ENCODE measurements at regions not wholly inside any gene's neighbourhood (a gene's known extent, or its start where the extent isn't known, plus 50 kb on each side); places are given as distances from the start of the nearest gene placed in this dataset.
"Not testable (repeated sequence)": the region's sequence is repeated elsewhere in the genome, so short reads cannot be mapped to it uniquely, and the experiment has no call there.

GRCh38 chr12:61137677-61138414 lies 1122.4 kb upstream of the USP15 start:
- DNase-seq, result no peak

GRCh38 chr12:61138415-61138759 lies 1121.8 kb upstream of the USP15 start:
- no peak for DNase-seq

DNA sequence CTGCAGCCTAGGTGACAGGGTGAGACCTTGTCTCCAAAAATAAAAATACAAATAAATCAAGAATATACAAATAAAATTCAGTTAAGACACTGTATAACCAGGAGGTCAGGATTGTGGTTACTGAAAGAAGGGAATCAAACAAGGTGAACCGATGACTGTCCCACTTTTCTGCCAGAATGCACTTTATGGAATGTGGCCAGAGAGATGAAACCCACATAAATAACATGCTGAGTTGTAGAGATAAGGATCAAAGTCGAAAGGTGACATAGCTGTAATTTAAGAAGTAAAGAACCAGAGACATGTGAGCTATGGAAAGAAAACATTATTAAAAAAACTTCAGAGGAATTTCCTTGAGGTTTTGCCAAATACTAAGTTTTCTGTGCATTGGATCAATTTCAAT lies 1098.2 kb upstream of the USP15 start:
- no peak for DNase-seq

- no peak for DNase-seq
These were observed 1071.2 kb upstream of the USP15 start for GRCh38 chr12:61188801-61189595.

DNA sequence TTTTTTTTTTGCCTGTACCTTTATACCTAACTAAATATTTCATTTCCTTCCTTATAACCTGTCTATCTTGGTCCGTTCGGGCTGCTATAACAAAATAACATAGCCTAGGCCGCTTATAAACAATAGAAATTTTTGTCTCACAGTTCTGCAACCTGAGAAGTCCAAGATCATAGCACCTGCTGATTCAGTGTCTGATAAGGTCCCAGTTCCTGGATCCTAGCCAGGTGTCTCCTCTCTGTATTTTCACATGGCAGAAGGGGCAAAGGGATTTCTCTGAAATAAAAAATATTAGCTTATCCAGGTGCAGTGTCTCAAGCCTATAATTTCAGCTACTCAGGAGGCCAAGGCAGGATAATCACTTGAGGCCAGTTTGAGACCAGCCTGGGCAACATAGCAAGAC lies 1046.6 kb upstream of the USP15 start:
- no peak for DNase-seq

GRCh38 chr12:61220337-61220736 lies 1039.9 kb upstream of the USP15 start:
- DNase-seq, result no peak

DNA sequence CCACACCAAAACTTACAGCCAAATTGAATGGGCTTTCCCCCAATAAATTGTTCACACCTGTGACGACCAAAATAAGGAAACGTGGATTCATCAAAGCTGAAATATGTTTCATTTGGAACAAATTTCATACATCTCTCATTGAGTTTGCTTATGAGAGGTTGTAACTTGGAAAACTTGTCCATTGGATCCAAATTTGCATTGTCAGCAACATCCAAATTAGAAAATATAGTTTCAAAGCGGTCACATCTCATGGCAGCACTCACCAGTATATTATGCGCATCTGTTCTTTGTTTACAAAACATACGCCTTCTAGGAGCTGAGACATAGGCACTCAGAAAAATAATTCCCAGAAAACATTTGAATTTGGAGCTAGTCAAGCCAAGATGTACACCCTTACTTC lies 1028.2 kb upstream of the USP15 start:
- DNase-seq, result no peak

DNA sequence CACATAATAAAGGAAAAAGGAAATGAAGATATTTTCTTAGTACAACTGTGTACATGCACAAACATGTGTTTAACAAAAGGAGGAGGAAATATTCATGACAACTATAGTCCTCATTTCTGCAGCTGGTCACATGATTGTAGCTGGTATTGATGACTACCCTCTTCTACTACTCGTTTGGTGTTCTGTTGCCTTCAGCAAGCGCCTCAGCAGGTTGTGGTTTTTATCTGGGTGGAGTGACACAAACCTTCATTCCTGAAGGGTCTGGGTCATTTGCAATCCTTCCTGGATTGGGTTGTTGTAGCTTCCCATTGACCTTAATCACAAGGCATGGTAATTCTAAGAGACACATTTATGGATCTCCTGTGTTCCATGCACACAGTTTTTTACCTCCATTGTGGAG lies 1009.9 kb upstream of the USP15 start:
- no peak for DNase-seq

DNA sequence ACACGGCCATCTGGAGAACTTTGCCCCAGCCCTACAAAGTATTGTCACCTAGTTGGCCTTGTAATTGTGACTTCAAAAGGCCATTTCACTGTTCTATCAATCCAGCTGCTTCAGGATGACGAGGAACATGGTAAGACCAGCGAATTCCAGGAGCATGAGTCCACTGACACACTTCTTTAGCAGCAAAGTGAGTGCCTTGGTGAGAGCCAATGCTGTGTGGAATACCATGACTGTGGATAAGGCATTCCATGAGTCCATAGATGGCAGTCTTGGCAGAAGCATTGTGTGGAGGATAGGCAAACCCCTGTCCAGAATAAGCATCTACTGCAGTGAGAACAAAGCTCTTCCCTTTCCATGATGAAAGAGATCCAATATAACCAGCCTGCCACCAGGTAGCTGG lies 1009.1 kb upstream of the USP15 start:
- DNase-seq, result no peak

- DNase-seq, result no peak
These were observed 1006.0 kb upstream of the USP15 start for GRCh38 chr12:61254225-61254624.

DNA sequence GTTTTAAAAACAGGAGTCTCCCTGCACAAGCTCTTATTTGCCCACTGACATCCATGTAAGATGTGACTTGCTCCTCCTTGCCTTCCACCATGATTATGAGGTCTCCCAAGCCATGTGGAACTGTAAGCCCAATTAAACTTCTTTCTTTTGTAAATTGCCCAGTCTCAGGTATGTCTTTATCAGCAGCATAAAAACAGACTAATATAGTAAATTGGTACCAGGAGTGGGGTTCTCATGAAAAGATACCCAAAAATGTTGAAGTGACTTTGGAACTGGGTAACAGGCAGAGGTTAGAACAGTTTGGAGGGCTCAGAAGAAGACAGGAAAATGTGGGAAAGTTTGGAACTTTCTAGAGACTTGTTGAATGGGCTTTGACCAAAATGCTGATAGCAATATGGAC lies 995.9 kb upstream of the USP15 start:
- not testable (repeated sequence) for DNase-seq

- DNase-seq, result no peak
These were observed 992.7 kb upstream of the USP15 start for GRCh38 chr12:61267474-61267873.

GRCh38 chr12:61272441-61272840 lies 987.8 kb upstream of the USP15 start:
- no peak for DNase-seq

GRCh38 chr12:61282790-61283575 lies 977.2 kb upstream of the USP15 start:
- DNase-seq, result no peak

GRCh38 chr12:61290473-61290872 lies 969.7 kb upstream of the USP15 start:
- no peak for DNase-seq

DNA sequence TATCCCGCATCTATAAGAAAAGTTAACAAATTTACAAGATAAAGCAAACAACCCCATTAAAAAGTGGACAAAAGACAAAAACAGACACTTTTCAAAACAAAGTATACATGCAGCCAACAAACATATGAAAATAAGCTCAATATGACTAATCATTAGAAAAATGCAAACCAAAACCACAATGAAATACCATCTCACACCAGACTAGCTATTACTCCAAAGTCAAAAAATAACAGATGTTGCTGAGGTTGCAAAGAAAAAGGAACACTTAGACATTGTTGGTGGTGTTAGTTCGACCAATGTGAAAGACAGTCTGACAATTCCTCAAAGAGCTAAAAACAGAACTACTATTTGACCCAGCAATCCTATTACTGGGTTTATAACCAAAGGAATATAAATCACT lies 968.6 kb upstream of the USP15 start:
- no peak for DNase-seq

DNA sequence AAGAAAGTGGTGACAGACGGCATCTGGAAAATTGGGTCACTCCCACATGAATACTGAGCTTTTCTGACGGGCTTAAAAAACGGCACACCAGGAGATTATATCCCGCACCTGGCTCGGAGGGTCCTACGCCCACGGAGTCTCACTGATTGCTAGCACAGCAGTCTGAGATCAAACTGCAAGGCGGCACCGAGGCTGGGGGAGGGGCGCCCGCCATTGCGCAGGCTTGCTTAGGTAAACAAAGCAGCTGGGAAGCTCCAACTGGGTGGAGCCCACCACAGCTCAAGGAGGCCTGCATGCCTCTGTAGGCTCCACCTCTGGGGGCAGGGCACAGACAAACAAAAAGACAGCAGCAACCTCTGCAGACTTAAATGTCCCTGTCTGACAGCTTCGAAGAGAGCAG lies 966.2 kb upstream of the USP15 start:
- not testable (repeated sequence) for DNase-seq

DNA sequence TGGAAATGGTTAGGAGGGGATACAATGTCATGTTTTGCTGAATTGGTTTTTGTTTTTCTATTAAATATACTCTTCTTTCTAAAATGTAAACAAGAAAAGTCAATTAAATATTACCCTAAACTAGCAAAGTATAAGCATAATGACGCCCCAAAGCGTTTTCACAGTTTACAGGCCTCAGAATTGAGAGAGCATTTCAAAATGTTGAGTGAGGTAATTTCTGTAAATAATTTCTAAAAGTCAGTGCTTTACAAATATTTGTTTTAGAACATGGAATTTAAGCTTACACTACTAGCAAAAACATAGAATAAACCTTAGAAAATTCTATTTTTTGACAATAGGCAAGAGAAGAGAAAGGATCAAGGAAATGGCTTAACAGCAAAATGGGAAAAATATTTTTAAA lies 958.4 kb upstream of the USP15 start:
- no peak for DNase-seq

DNA sequence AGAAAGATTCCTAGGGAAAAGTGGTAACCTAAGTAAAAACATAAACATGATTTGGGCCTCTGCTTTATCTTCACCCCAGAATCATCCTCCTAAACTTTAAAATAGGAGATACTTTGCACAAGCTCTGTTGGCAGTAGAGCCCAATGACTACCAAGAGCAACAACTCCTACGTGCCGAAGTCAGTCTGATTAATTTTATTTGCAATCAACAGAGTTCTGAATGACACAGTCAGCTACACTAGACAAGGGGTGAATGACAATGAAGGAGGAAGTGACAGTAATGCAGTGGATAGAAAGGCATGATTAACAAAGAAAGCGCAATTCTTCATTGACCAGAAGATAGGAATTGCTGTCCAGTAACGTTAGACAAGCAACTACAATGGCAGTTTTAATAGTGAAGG lies 957.9 kb upstream of the USP15 start:
- DNase-seq, result no peak

GRCh38 chr12:61308220-61308619 lies 952.0 kb upstream of the USP15 start:
- DNase-seq, result no peak

- DNase-seq, result no peak
These were observed 948.8 kb upstream of the USP15 start for GRCh38 chr12:61311413-61311812.

GRCh38 chr12:61348871-61349270 lies 911.3 kb upstream of the USP15 start:
- DNase-seq, result no peak

- DNase-seq, result no peak
These were observed 905.1 kb upstream of the USP15 start for GRCh38 chr12:61355105-61355504.

GRCh38 chr12:61356485-61356884 lies 903.7 kb upstream of the USP15 start:
- no peak for DNase-seq

All from SW 1271 (cell line).